Ascending aorta (tissue), 2 donors: ENCODE measurements at regions not wholly inside any gene's neighbourhood (a gene's known extent, or its start where the extent isn't known, plus 50 kb on each side); places are given as distances from the start of the nearest gene placed in this dataset.

Experiments
- DNase-seq, 2 donors: peaks; one replicate each; pipeline ENCODE4 v3.0.0-alpha.2; 2019; ENCODE audit warnings: low spot score in 2 of 2
- H3K27ac ChIP-seq, 2 donors: fragments of 200-600 bp; sonication (generic); one replicate each; pipeline ENCODE4 v1.5.1; 2016 to 2017; ENCODE audit warnings: mild to moderate bottlenecking in 1 of 2
- H3K27me3 ChIP-seq: fragments of 200-600 bp; sonication (generic); one replicate; pipeline ENCODE4 v1.5.1; 2017
- H3K36me3 ChIP-seq, 2 donors: fragments of 200-600 bp; sonication (generic); one replicate each; pipeline ENCODE4 v1.5.1; 2016
- H3K4me1 ChIP-seq, 2 donors: fragments of 200-600 bp; sonication (generic); one replicate each; pipeline ENCODE4 v1.5.1; 2016 to 2017; ENCODE audit warnings: mild to moderate bottlenecking in 1 of 2
- H3K4me3 ChIP-seq, 2 donors: fragments of 200-600 bp; sonication (generic); one replicate each; pipeline ENCODE4 v1.5.1; 2016 to 2017; ENCODE audit warnings: mild to moderate bottlenecking in 1 of 2
- H3K9me3 ChIP-seq, 2 donors: fragments of 200-600 bp; sonication (generic); one replicate each; pipeline ENCODE4 v1.5.1; 2016
- intact Hi-C: fragments of 100-400 bp; cut with DNase I; formaldehyde crosslinking; loops from one replicate; pipeline ENCODE4 v1.15.1; 2023
- TF ChIP-seq, protein P1 (sequence below), 3 experiments: fragments of 200-600 bp in 2 of 3; fragments of 450-650 bp in 1 of 3; sonication (generic) in 2 of 3; IDR thresholded peaks; one replicate each; pipeline ENCODE4 v1.5.1; 2016 to 2019; ENCODE audit warnings: antibody characterized with exemption in 3 of 3, mild to moderate bottlenecking in 1 of 3, moderate library complexity in 1 of 3

DNA sequence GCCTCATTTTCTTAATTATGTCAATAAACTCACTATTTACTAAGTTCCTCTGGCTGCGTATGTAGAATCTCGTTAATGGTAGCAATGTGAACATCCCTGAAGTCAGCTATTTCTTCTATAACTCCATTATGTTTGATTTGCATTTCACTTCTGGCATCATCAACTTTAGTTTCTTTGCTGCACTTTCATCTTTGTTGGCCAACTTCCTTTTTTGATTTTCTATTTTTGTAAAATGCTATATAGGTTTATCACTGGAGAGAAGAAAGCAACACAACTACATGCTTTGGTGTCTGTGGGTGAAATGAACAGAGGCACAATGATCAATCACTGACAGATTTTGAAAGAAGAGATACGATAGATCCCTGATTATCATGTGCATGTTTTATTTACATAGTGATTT, 58.5 kb upstream of the ATF7IP start:
- H3K4me3 ChIP-seq: no peak overlapping the region
- H3K27ac ChIP-seq: no peak overlapping the region
- H3K9me3 ChIP-seq: no peaks in the 10 kb centered on the region
- H3K4me1 ChIP-seq: no peaks in the 10 kb centered on the region
- H3K27me3 ChIP-seq: no peaks in the 10 kb centered on the region
- no peak for DNase-seq
- no peaks in the 10 kb centered on the region for H3K36me3 ChIP-seq
- TF ChIP-seq, protein P1, sequence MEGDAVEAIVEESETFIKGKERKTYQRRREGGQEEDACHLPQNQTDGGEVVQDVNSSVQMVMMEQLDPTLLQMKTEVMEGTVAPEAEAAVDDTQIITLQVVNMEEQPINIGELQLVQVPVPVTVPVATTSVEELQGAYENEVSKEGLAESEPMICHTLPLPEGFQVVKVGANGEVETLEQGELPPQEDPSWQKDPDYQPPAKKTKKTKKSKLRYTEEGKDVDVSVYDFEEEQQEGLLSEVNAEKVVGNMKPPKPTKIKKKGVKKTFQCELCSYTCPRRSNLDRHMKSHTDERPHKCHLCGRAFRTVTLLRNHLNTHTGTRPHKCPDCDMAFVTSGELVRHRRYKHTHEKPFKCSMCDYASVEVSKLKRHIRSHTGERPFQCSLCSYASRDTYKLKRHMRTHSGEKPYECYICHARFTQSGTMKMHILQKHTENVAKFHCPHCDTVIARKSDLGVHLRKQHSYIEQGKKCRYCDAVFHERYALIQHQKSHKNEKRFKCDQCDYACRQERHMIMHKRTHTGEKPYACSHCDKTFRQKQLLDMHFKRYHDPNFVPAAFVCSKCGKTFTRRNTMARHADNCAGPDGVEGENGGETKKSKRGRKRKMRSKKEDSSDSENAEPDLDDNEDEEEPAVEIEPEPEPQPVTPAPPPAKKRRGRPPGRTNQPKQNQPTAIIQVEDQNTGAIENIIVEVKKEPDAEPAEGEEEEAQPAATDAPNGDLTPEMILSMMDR (IDR thresholded peaks at IDR 0.05): no peak
- intact Hi-C loops: no loop called here

DNA sequence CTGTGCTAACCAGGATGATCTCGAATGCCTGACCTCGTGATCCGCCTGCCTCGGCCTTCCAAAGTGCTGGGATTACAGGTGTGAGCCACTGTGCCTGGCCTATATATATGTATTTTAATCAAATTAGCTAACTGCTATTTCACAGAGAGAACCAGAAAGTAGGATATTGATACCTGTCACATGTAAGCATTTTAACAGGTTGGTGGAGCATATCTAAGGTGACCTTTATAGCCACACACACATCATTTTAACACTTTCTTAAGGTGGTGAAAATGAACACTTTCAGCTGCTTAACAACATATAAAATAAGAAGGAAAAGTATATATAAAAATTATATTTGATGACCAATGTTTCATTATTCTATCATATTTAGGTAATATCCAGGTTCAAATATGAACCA, 57.0 kb upstream of the ATF7IP start:
- Histone ChIP-seq H3K9me3 (no peaks in the 10 kb centered on the region), H3K27ac (no peak overlapping the region), H3K4me1 (no peaks in the 10 kb centered on the region), H3K36me3 (no peaks in the 10 kb centered on the region), H3K4me3 (no peak overlapping the region), H3K27me3 (no peaks in the 10 kb centered on the region)
- no peak for DNase-seq
- intact Hi-C loops: no loop called here
- TF ChIP-seq, protein P1 (IDR thresholded peaks at IDR 0.05): no peak

DNA sequence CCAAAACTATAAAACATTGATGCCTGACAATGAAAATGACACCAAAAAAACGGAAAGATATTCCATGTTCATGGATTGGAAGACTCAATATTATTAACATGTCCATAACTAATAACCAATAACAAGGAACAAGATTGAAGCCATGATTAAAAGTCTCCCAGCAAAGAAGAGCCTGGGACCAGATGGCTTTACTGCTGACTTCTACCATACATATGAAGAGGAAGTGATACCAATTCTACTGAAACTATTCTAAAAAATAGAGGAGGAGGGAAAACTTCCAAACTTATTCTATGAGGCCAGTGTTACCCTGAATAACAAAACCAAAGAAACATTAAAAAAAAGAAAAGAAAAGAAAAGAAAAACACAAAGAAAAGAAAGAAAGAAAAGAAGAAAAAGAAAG, 54.6 kb upstream of the ATF7IP start:
- Histone ChIP-seq H3K4me1 (no peaks in the 10 kb centered on the region), H3K9me3 (no peaks in the 10 kb centered on the region), H3K4me3 (no peak overlapping the region), H3K27me3 (no peaks in the 10 kb centered on the region), H3K27ac (no peak overlapping the region), H3K36me3 (no peaks in the 10 kb centered on the region)
- intact Hi-C loops: no loop called here
- DNase-seq: no peak
- TF ChIP-seq, protein P1 (IDR thresholded peaks at IDR 0.05): no peak

DNA sequence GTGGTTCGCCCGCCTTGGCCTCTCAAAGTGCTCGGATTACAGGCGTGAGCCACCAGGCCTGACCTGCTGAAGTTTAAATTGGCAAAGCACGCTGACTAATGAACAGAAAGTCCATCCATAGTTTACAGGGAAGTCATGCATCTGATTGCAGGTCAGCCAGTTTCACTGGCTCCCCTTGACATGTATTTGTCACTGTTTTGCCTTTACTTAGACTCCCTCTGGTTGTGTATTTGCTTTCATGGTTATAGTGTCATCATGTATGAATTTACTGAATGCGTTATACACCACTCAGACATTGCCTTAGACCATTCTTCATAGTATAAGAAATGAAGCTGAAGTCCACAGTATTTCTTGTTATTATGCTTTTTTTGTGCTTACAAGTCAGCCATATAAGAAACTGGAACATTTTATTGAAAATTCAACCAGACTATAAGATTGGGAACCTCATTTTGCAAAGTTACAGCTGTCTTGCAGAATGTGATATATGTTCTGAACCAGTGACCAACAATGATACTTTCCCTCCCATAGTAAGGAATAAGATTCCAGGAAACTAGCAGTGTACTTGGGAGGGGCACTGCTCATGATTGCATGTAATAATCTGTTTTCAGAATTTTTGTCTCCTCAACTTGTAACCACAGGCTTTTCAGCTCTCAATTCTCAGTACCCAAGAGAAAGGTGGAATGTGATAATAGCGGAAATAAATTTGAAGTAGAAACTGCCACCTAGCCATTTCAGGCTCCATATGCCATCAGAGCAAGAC, 51.9 kb upstream of the ATF7IP start:
- intact Hi-C loops: no loop called here

DNA sequence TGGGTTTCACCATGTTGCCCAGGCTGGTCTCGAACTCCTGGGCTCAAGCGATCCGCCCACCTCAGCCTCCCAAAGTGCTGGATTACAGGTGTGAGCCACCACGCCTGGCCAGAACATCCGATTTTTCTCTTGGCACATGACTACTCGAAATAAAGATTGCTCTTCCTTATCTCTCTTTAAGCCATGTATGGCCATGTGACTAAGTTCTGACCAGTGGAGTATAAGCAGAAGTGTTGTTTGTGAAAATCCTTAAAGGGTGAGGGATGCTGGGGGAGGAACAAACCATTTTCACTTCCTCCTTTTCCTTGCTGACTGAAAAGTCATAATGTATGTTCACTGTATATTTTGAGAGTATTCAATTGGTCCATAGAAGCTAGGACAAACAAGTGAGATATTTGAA, 50.7 kb upstream of the ATF7IP start:
- Histone ChIP-seq H3K4me1 (no peaks in the 10 kb centered on the region), H3K27ac (no peak overlapping the region), H3K27me3 (no peaks in the 10 kb centered on the region), H3K4me3 (no peak overlapping the region), H3K9me3 (no peaks in the 10 kb centered on the region), H3K36me3 (no peaks in the 10 kb centered on the region)
- intact Hi-C loops: no loop called here
- no peak for DNase-seq
- TF ChIP-seq, protein P1 (IDR thresholded peaks at IDR 0.05): no peak

More for the DNA sequence above, 51.9 kb upstream of the ATF7IP start:
- Histone ChIP-seq H3K4me1 (no peaks in the 10 kb centered on the region), H3K27me3 (no peaks in the 10 kb centered on the region), H3K36me3 (no peaks in the 10 kb centered on the region), H3K27ac (no peak overlapping the region), H3K4me3 (no peak overlapping the region), H3K9me3 (no peaks in the 10 kb centered on the region)
- TF ChIP-seq, protein P1 (IDR thresholded peaks at IDR 0.05): no peak
- DNase-seq: no peak

DNA sequence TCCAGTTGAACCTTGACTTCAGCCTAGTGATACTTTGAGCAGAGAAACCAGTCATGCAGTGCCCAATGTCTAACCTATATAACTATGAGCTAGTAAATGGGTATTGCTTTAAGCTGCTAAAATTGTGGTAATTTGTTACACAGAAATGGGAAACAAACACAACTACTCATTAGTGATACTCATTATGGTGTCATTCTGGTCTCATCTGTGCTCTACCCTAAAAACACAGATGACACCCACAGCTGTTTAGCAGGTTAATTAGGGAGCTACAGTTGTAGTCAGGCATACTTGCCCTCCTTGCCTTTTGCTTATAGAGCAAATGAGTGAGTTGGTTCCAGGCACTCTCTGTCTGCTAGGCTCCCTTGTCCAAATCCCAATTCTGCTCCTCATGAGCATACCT, 50.0 kb upstream of the ATF7IP start:
- Histone ChIP-seq H3K36me3 (no peaks in the 10 kb centered on the region), H3K9me3 (no peaks in the 10 kb centered on the region), H3K27ac (no peak overlapping the region), H3K4me1 (no peaks in the 10 kb centered on the region), H3K4me3 (no peak overlapping the region), H3K27me3 (no peaks in the 10 kb centered on the region)
- DNase-seq: no peak
- intact Hi-C loops: no loop called here
- TF ChIP-seq, protein P1 (IDR thresholded peaks at IDR 0.05): no peak
